DND-41 (cell line): ENCODE measurements at regions not wholly inside any gene's neighbourhood (a gene's known extent, or its start where the extent isn't known, plus 50 kb on each side); places are given as distances from the start of the nearest gene placed in this dataset.
A peak's percentile ranks its signal among the peaks of the same experiment; 100 is the strongest.

Experiments used
- ATAC-seq: fragments of 200-7000 bp; cut with Tn5 transposase; 3 replicates; pipeline ENCODE4 v1.9.1; 2021; ENCODE audit warnings: low read depth; ENCODE audit not compliant: insufficient read depth
- DNase-seq: peaks from one replicate; pipeline ENCODE4 v3.0.0-alpha.2; 2020
- H2AFZ ChIP-seq: 2 replicates; pipeline ENCODE4 v1.6.0; 2012; ENCODE audit warnings: low read depth, low read length
- H3K27ac ChIP-seq: 2 replicates; pipeline ENCODE4 v1.5.1; 2012; ENCODE audit warnings: low read length, inconsistent platforms
- H3K27me3 ChIP-seq: fragments of 200-600 bp; sonication (generic); 2 replicates; pipeline ENCODE4 v1.6.0; 2012; ENCODE audit warnings: low read length, mild to moderate bottlenecking, inconsistent platforms; ENCODE audit not compliant: insufficient read depth, poor library complexity
- H3K36me3 ChIP-seq: 2 replicates; pipeline ENCODE4 v1.5.1; 2012; ENCODE audit warnings: low read length, inconsistent platforms; ENCODE audit not compliant: insufficient read depth
- H3K4me1 ChIP-seq: 2 replicates; pipeline ENCODE4 v1.5.1; 2012; ENCODE audit warnings: mild to moderate bottlenecking, low read length; ENCODE audit not compliant: insufficient read depth
- H3K4me2 ChIP-seq: 2 replicates; pipeline ENCODE4 v1.6.0; 2012; ENCODE audit warnings: mild to moderate bottlenecking, moderate library complexity, low read length, inconsistent platforms; ENCODE audit not compliant: insufficient read depth
- H3K4me3 ChIP-seq, 2 experiments: fragments of 200-600 bp in 1 of 2; shearing (Covaris generic) in 1 of 2; 2 replicates each; pipeline ENCODE4 v1.5.1; 2012 to 2016; ENCODE audit warnings: inconsistent platforms in 2 of 2, low read length in 2 of 2, mild to moderate bottlenecking in 2 of 2, low read depth in 1 of 2, moderate library complexity in 1 of 2
- H3K79me2 ChIP-seq: 2 replicates; pipeline ENCODE4 v1.6.0; 2012; ENCODE audit warnings: low read length, inconsistent platforms; ENCODE audit not compliant: insufficient read depth
- H3K9ac ChIP-seq: 2 replicates; pipeline ENCODE4 v1.6.0; 2012; ENCODE audit warnings: low read depth, mild to moderate bottlenecking, inconsistent platforms, low read length, moderate library complexity
- H3K9me3 ChIP-seq: 2 replicates; pipeline ENCODE4 v1.5.1; 2012; ENCODE audit warnings: low read length, moderate library complexity, mild to moderate bottlenecking, inconsistent platforms; ENCODE audit not compliant: insufficient read depth, severe bottlenecking
- H4K20me1 ChIP-seq: 2 replicates; pipeline ENCODE4 v1.6.0; 2012; ENCODE audit warnings: low read length; ENCODE audit not compliant: insufficient read depth
- EZH2 ChIP-seq: IDR thresholded peaks from 3 replicates; pipeline ENCODE4 v1.6.1; 2012; ENCODE audit warnings: borderline replicate concordance, low read depth, mild to moderate bottlenecking, moderate library complexity, low read length, inconsistent platforms; ENCODE audit not compliant: severe bottlenecking
- TF ChIP-seq, protein P1 (sequence below): IDR thresholded peaks from 2 replicates; pipeline ENCODE4 v1.5.1; 2012; ENCODE audit warnings: borderline replicate concordance, low read length, moderate library complexity, mild to moderate bottlenecking; ENCODE audit not compliant: poor library complexity, severe bottlenecking; ENCODE audit errors: extremely low read depth

DNA sequence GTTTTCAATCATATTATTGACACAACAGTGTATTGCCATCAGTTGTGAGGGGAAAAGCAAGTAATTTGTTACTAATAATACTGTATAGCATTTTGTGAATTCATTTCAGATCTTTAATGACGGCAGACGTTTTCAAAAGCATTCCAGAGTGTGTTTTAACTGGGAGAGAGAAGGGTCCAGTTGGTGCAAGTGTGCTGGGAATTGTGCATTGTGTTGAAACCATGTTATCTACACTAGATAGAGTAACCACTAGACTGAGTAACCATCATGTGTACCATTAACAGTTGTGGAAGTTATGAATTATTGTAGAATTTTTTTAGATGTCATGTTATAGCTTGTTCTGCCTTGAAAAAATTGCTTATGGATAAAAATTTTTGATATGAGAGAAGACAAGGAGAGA, 104.5 kb upstream of the VEGFC start:
- Histone ChIP-seq H3K27ac (no peak overlapping the region), H3K4me3 (no peak overlapping the region), H2AFZ (no peak overlapping the region)

GRCh38 chr4:176898791-176899190, 106.1 kb upstream of the VEGFC start:
- TF ChIP-seq EZH2 = no peak
- TF ChIP-seq, protein P1, sequence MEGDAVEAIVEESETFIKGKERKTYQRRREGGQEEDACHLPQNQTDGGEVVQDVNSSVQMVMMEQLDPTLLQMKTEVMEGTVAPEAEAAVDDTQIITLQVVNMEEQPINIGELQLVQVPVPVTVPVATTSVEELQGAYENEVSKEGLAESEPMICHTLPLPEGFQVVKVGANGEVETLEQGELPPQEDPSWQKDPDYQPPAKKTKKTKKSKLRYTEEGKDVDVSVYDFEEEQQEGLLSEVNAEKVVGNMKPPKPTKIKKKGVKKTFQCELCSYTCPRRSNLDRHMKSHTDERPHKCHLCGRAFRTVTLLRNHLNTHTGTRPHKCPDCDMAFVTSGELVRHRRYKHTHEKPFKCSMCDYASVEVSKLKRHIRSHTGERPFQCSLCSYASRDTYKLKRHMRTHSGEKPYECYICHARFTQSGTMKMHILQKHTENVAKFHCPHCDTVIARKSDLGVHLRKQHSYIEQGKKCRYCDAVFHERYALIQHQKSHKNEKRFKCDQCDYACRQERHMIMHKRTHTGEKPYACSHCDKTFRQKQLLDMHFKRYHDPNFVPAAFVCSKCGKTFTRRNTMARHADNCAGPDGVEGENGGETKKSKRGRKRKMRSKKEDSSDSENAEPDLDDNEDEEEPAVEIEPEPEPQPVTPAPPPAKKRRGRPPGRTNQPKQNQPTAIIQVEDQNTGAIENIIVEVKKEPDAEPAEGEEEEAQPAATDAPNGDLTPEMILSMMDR = no peak
- Histone ChIP-seq H3K9ac (no peak overlapping the region), H3K9me3 (no peaks in the 10 kb centered on the region), H3K4me2 (no peak overlapping the region), H3K4me3 (no peak overlapping the region), H3K27me3 (no peaks in the 10 kb centered on the region), H3K27ac (no peak overlapping the region), H3K79me2 (0 out of 2 replicates have a peak, but pooled peaks cover 3% of the 10 kb centered on the region), H2AFZ (no peak overlapping the region), H4K20me1 (peaks cover 3% of the 10 kb centered on the region; the same call in 1 of the 2 replicates), H3K36me3 (no peaks in the 10 kb centered on the region), H3K4me1 (peaks cover 15% of the 10 kb centered on the region)
- ATAC-seq (no peak), DNase-seq (no peak)

More for the DNA sequence above, 104.5 kb upstream of the VEGFC start:
- no peak for ATAC-seq
- H4K20me1 ChIP-seq = peaks cover 3% of the 10 kb centered on the region; the same call in 1 of the 2 replicates
- no peaks in the 10 kb centered on the region for H3K4me1 ChIP-seq
- 0 out of 2 replicates have a peak, but pooled peaks cover 3% of the 10 kb centered on the region for H3K79me2 ChIP-seq
- no peak overlapping the region for H3K4me2 ChIP-seq
- H3K27me3 ChIP-seq = no peaks in the 10 kb centered on the region
- H3K36me3 ChIP-seq = no peaks in the 10 kb centered on the region
- no peak overlapping the region for H3K9ac ChIP-seq
- no peaks in the 10 kb centered on the region for H3K9me3 ChIP-seq
- TF ChIP-seq, protein P1 = no peak
- no peak for TF ChIP-seq EZH2
- no peak for DNase-seq

DNA sequence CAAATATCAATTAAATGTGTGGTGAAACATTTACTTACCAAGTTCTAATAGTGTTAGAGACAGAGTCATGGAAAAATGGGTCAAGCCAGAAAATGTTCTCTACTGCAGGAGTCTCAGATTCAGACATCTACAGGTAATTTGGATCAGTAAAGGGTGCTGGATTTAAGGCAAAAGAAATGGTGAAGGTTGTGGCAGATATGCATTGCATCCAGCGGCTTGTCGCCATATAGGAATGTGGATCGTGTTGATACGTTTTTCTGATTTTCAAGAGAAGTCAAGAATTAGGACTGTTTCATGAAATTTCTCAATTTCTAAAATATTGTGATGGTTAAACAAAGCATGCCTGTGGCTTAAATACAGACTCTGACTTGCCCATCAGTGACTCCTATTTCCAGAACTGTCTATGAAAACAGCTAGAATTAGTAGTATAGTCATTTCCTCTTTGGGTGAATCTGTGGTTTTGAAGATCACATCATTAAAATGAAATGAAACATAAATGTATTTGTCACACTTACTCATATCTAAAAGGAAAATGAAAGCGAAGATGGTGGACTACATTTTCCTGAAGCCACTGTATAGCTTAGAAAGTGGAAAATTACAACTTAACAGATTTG, 110.1 kb upstream of the VEGFC start:
- peak; percentile 88 for ATAC-seq
- TF ChIP-seq, protein P1 = no peak
- no peak for TF ChIP-seq EZH2
- no peaks in the 10 kb centered on the region for H3K36me3 ChIP-seq
- peaks cover 2% of the 10 kb centered on the region; the same call in 1 of the 2 replicates for H3K79me2 ChIP-seq
- peaks cover 31% of the 10 kb centered on the region for H3K4me1 ChIP-seq
- no peak overlapping the region for H3K4me3 ChIP-seq
- no peak for DNase-seq
- no peak overlapping the region for H2AFZ ChIP-seq
- H3K27me3 ChIP-seq = no peaks in the 10 kb centered on the region
- peak overlapping the region; percentile 20 for H3K27ac ChIP-seq
- no peaks in the 10 kb centered on the region for H4K20me1 ChIP-seq
- H3K9me3 ChIP-seq = no peaks in the 10 kb centered on the region
- H3K9ac ChIP-seq = no peak overlapping the region
- peak overlapping the region; percentile 41; the same call in 1 of the 2 replicates for H3K4me2 ChIP-seq
